GM19467 (cell line): ENCODE measurements at regions not wholly inside any gene's neighbourhood (a gene's known extent, or its start where the extent isn't known, plus 50 kb on each side); places are given as distances from the start of the nearest gene placed in this dataset.

Experiments
- ATAC-seq: cut with Tn5 transposase; IDR thresholded peaks from one replicate; pipeline ENCODE4 v1.9.1; 2021; ENCODE audit warnings: mild to moderate bottlenecking, moderate library complexity; ENCODE audit not compliant: unreplicated experiment

DNA sequence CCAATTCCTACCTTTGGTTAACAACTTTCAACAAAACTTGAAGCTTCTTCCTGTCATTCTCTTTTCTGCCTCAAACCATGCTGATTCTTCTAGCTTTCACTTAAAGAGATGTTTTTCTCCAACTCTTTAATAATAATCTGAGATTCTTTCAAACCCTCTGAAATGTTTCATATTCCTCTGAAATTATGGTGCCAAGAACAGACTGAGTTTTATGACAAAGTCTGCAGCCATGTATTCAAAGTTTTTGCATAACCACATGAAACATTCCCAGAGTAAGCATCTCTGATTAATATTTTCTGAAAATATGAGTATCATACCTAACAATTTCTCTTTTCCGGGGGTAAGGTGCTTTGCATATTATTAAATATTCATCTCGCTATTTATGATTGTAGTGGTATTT lies 59.1 kb upstream of the DCN start:
- ATAC-seq = no peak

GRCh38 chr12:91240386-91241095 lies 57.9 kb upstream of the DCN start:
- no peak for ATAC-seq

DNA sequence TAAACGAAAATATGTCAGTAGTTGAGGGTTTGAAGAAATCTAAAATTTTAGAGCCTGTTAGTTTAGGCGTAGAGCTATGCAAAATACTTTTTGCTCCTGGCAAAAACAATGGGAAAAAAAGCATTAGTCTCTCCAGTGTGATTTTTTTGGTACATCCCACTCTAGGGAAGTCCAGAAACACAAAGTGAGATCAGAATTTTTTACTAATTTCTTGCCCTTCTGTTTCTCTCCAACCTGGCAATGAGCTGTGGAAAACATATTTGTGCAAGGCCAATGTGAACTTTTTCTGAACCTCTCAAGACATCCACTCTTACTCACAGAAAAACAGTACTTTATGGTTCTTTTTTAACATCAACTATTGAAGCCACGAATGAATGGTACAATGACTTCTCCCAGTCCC lies 56.9 kb upstream of the DCN start:
- no peak for ATAC-seq
